Liver (tissue), 8 donors: ENCODE measurements at regions not wholly inside any gene's neighbourhood (a gene's known extent, or its start where the extent isn't known, plus 50 kb on each side); places are given as distances from the start of the nearest gene placed in this dataset.

Experiments
- DNase-seq: peaks from one replicate; pipeline ENCODE4 v3.0.0-alpha.2; 2017; ENCODE audit warnings: low spot score
- H3K27ac ChIP-seq, 2 donors: one replicate each; pipeline ENCODE4 v1.7.0; 2013; ENCODE audit warnings: inconsistent platforms in 2 of 2, low read length in 2 of 2, control low read depth in 1 of 2, low read depth in 1 of 2, mild to moderate bottlenecking in 1 of 2
- H3K27me3 ChIP-seq, 4 donors: one replicate each; pipeline versions ENCODE4 v1.6.1 to v1.7.0; 2013; ENCODE audit warnings: low read length in 3 of 4, inconsistent platforms in 1 of 4, mild to moderate bottlenecking in 1 of 4, moderate library complexity in 1 of 4; ENCODE audit not compliant: control insufficient read depth in 4 of 4, insufficient read depth in 4 of 4
- H3K36me3 ChIP-seq, 4 donors: one replicate each; pipeline versions ENCODE4 v1.6.1 to v1.7.0; 2013; ENCODE audit warnings: low read length in 3 of 4, mild to moderate bottlenecking in 3 of 4, low read depth in 1 of 4, moderate library complexity in 1 of 4; ENCODE audit not compliant: control insufficient read depth in 4 of 4, insufficient read depth in 3 of 4
- H3K4me1 ChIP-seq, 4 donors: one replicate each; pipeline versions ENCODE4 v1.6.1 to v1.7.0; 2013; ENCODE audit warnings: low read length in 3 of 4, mild to moderate bottlenecking in 3 of 4, moderate library complexity in 1 of 4; ENCODE audit not compliant: control insufficient read depth in 4 of 4, insufficient read depth in 4 of 4
- H3K4me3 ChIP-seq, 3 donors: one replicate each; pipeline versions ENCODE4 v1.6.1 to v1.7.0; 2013; ENCODE audit warnings: low read length in 3 of 3, control low read depth in 1 of 3, low read depth in 1 of 3, mild to moderate bottlenecking in 1 of 3
- H3K9ac ChIP-seq, 2 donors: one replicate each; pipeline ENCODE4 v1.7.0; 2013; ENCODE audit warnings: low read length in 2 of 2, mild to moderate bottlenecking in 2 of 2, moderate library complexity in 2 of 2, control low read depth in 1 of 2, low read depth in 1 of 2
- H3K9me3 ChIP-seq, 4 donors: one replicate each; pipeline versions ENCODE4 v1.6.1 to v1.7.0; 2013; ENCODE audit warnings: low read length in 3 of 4; ENCODE audit not compliant: control insufficient read depth in 4 of 4
- ATF3 ChIP-seq: IDR thresholded peaks from 2 replicates; pipeline ENCODE4 v1.6.1; 2016; ENCODE audit warnings: antibody characterized with exemption
- CTCF ChIP-seq: fragments of 150-350 bp; IDR thresholded peaks from 2 replicates; pipeline ENCODE4 v1.5.1; 2017; ENCODE audit warnings: improper control_type of control experiment, low read depth, low read length; ENCODE audit not compliant: missing input control
- EGR1 ChIP-seq, 2 donors: IDR thresholded peaks; 2 replicates each; pipeline ENCODE4 v1.6.1; 2016 to 2018; ENCODE audit warnings: antibody characterized with exemption in 2 of 2, low read depth in 2 of 2
- FOXA1 ChIP-seq: IDR thresholded peaks from 2 replicates; pipeline ENCODE4 v1.6.1; 2016; ENCODE audit warnings: antibody characterized with exemption
- FOXA2 ChIP-seq: IDR thresholded peaks from 2 replicates; pipeline ENCODE4 v1.6.1; 2016; ENCODE audit warnings: antibody characterized with exemption
- HNF4A ChIP-seq, 2 donors: conservative IDR thresholded peaks; 2 replicates each; pipeline ENCODE4 v1.6.1; 2016; ENCODE audit warnings: antibody characterized with exemption in 2 of 2, mild to moderate bottlenecking in 2 of 2
- HNF4G ChIP-seq: IDR thresholded peaks from 2 replicates; pipeline ENCODE4 v1.6.1; 2016; ENCODE audit warnings: antibody characterized with exemption
- JUND ChIP-seq, 2 donors: IDR thresholded peaks; 2 replicates each; pipeline ENCODE4 v1.6.1; 2016; ENCODE audit warnings: antibody characterized with exemption in 2 of 2
- MAX ChIP-seq: IDR thresholded peaks from 2 replicates; pipeline ENCODE4 v1.6.1; 2016; ENCODE audit warnings: antibody characterized with exemption
- NR2F2 ChIP-seq: IDR thresholded peaks from 2 replicates; pipeline ENCODE4 v1.6.1; 2016; ENCODE audit warnings: antibody characterized with exemption
- RAD21 ChIP-seq, 2 donors: IDR thresholded peaks; 2 replicates each; pipeline ENCODE4 v1.6.1; 2016; ENCODE audit warnings: antibody characterized with exemption in 2 of 2, mild to moderate bottlenecking in 2 of 2
- REST ChIP-seq: IDR thresholded peaks from 2 replicates; pipeline ENCODE4 v1.6.1; 2016; ENCODE audit warnings: antibody characterized with exemption, mild to moderate bottlenecking
- SP1 ChIP-seq: IDR thresholded peaks from 2 replicates; pipeline ENCODE4 v1.6.1; 2018; ENCODE audit warnings: antibody characterized with exemption, mild to moderate bottlenecking
- TAF1 ChIP-seq: conservative IDR thresholded peaks from 2 replicates; pipeline ENCODE4 v1.6.1; 2016; ENCODE audit warnings: antibody characterized with exemption, mild to moderate bottlenecking
- YY1 ChIP-seq: IDR thresholded peaks from 2 replicates; pipeline ENCODE4 v1.6.1; 2016; ENCODE audit warnings: antibody characterized with exemption, mild to moderate bottlenecking
- WGBS: extraction: QIAGEN DNeasy Blood & Tissue Kit; methylation state at CpG from one replicate; pipeline ENCODE4 v1.1.7; 2013; 5-methylcytosine and 5-hydroxymethylcytosine counted together
- donor health status: healthy.
- donor health status: healthy.
- donor health status: healthy.
- donor health status: healthy.
- donor health status: healthy.

GRCh38 chr5:17872204-17872603, 237.9 kb downstream of the TAF11L14 start:
- Histone ChIP-seq H3K27ac (no peak overlapping the region), H3K9ac (no peak overlapping the region), H3K4me1 (no peaks in the 10 kb centered on the region), H3K9me3 (peaks cover 0 to 4% (median 1%) of the 10 kb centered on the region in 4 donors), H3K27me3 (no peaks in the 10 kb centered on the region), H3K4me3 (no peak overlapping the region), H3K36me3 (no peaks in the 10 kb centered on the region)
- WGBS: 61% methylated on average over 4 of the region's 4 CpGs
- DNase-seq: no peak
- no peak for TF ChIP-seq MAX
- TF ChIP-seq HNF4G: no peak
- TF ChIP-seq CTCF: no peak
- no peak for TF ChIP-seq EGR1 (IDR thresholded peaks at IDR 0.05; ENCODE audit: low read depth in 2 of 2)
- no peak for TF ChIP-seq SP1
- TF ChIP-seq NR2F2: no peak
- TF ChIP-seq YY1: no peak
- no peak for TF ChIP-seq HNF4A (conservative IDR thresholded peaks at IDR 0.05)
- no peak for TF ChIP-seq JUND (IDR thresholded peaks at IDR 0.05)
- TF ChIP-seq RAD21 (IDR thresholded peaks at IDR 0.05): no peak
- TF ChIP-seq REST: no peak
- TF ChIP-seq ATF3: no peak
- TF ChIP-seq FOXA2: no peak

- Histone ChIP-seq H3K27ac (no peak overlapping the region), H3K9ac (no peak overlapping the region), H3K4me1 (no peaks in the 10 kb centered on the region), H3K9me3 (no peaks in the 10 kb centered on the region), H3K4me3 (no peak overlapping the region), H3K36me3 (no peaks in the 10 kb centered on the region), H3K27me3 (no peaks in the 10 kb centered on the region)
- DNase-seq: no peak
- TF ChIP-seq HNF4A (conservative IDR thresholded peaks at IDR 0.05) (no peak), SP1 (no peak), REST (no peak), NR2F2 (no peak), MAX (no peak), FOXA2 (no peak), ATF3 (no peak), HNF4G (no peak), JUND (IDR thresholded peaks at IDR 0.05) (no peak), YY1 (no peak), RAD21 (IDR thresholded peaks at IDR 0.05) (no peak), FOXA1 (no peak), TAF1 (no peak)
- WGBS: 86% methylated on average over 2 of the region's 2 CpGs
Observed at GRCh38 chr5:17878541-17878940, 244.3 kb downstream of the TAF11L14 start.
